ENCODE measurements at regions not wholly inside any gene's neighbourhood (a gene's known extent, or its start where the extent isn't known, plus 50 kb on each side); places are given as distances from the start of the nearest gene placed in this dataset.

DNA sequence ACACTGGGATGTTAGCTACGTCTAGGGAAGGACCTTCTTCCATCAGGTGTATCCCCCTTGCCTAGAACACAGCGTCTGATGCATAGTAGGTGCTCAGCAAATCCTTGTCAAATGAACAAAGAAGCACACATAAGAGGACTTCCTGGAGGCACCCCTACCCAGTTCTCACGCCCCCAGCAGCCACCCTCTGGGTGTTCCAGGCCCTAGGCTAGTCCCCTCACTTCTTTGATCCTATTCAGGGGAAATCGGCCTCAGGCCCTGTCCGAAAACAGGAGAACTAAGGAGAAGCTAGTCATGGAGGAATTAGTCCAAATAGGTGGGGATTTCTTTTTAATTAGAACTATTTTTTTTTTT is 84.7 kb upstream of the SIRPA start:
- Mint-ChIP-seq H3K36me3 (ENCODE audit: low read depth, unreplicated experiment) (no peaks in the 10 kb centered on the region), H3K27ac (ENCODE audit: unreplicated experiment) (no peak overlapping the region), H3K9me3 (ENCODE audit: unreplicated experiment) (no peaks in the 10 kb centered on the region), H3K4me1 (ENCODE audit: unreplicated experiment) (peaks cover 26% of the 10 kb centered on the region), H3K4me3 (ENCODE audit: unreplicated experiment) (no peak overlapping the region), H3K27me3 (ENCODE audit: unreplicated experiment) (peaks cover 6% of the 10 kb centered on the region)
- TF ChIP-seq, protein P1, sequence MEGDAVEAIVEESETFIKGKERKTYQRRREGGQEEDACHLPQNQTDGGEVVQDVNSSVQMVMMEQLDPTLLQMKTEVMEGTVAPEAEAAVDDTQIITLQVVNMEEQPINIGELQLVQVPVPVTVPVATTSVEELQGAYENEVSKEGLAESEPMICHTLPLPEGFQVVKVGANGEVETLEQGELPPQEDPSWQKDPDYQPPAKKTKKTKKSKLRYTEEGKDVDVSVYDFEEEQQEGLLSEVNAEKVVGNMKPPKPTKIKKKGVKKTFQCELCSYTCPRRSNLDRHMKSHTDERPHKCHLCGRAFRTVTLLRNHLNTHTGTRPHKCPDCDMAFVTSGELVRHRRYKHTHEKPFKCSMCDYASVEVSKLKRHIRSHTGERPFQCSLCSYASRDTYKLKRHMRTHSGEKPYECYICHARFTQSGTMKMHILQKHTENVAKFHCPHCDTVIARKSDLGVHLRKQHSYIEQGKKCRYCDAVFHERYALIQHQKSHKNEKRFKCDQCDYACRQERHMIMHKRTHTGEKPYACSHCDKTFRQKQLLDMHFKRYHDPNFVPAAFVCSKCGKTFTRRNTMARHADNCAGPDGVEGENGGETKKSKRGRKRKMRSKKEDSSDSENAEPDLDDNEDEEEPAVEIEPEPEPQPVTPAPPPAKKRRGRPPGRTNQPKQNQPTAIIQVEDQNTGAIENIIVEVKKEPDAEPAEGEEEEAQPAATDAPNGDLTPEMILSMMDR (IDR thresholded peaks at IDR 0.05; ENCODE audit: unreplicated experiment), result no peak
- no peak for DNase-seq (ENCODE audit: low spot score)

DNA sequence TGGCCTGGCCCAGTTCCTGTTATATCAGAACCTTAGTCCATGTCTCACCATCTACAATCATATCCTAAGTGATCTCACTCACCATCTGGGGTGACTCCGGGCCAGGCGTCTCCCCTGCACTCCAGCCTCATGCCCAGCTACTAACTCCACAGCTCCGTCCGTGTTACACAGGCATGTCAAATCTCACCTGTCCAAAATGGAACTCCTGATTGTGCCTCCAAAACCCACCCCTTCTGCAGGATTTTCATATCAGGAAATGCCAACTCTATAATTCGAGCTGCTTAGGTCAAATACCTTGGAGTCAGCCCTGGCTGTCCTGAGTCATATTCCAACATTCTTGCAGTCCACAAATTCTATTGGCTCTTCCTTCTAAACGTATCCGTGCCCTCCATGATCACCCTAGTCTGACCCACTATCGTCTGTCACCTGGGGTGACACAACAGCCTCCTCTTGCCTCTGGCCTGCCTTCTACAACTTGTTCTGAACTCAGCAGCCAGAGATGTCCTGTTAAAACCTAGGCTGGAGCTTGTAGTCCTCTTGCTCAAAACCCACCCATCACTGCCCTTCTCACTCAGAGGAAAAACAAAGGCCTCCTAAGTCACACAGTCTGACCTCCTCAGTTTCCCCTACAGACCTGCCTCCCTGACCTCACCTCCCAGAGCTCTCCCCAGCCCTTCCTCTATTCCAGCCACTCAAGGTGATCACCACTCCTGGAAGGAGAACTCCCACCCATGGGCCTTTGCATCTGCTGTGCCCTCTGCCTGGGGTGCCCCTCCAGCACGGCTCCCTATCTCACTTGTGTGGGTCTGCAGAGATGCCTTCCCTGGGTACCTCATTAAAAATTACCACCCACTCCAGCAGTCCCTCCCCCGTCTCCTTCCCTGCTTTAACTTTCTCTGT is 85.3 kb upstream of the SIRPA start:
- Mint-ChIP-seq H3K4me3 (ENCODE audit: unreplicated experiment) (peak overlapping the region; percentile 16), H3K27ac (ENCODE audit: unreplicated experiment) (peak overlapping the region; percentile 39), H3K4me1 (ENCODE audit: unreplicated experiment) (peaks cover 29% of the 10 kb centered on the region), H3K27me3 (ENCODE audit: unreplicated experiment) (peaks cover 8% of the 10 kb centered on the region), H3K36me3 (ENCODE audit: low read depth, unreplicated experiment) (no peaks in the 10 kb centered on the region), H3K9me3 (ENCODE audit: unreplicated experiment) (no peaks in the 10 kb centered on the region)
- no peak for DNase-seq (ENCODE audit: low spot score)
- TF ChIP-seq, protein P1 (IDR thresholded peaks at IDR 0.05; ENCODE audit: unreplicated experiment), result no peak

GRCh38 chr20:1809131-1809572 is 86.1 kb upstream of the SIRPA start:
- H3K9me3 Mint-ChIP-seq (ENCODE audit: unreplicated experiment), result no peaks in the 10 kb centered on the region
- peaks cover 13% of the 10 kb centered on the region for H3K27me3 Mint-ChIP-seq (ENCODE audit: unreplicated experiment)
- peaks cover 36% of the 10 kb centered on the region for H3K4me1 Mint-ChIP-seq (ENCODE audit: unreplicated experiment)
- H3K27ac Mint-ChIP-seq (ENCODE audit: unreplicated experiment), result no peak overlapping the region
- H3K4me3 Mint-ChIP-seq (ENCODE audit: unreplicated experiment), result no peak overlapping the region
- H3K36me3 Mint-ChIP-seq (ENCODE audit: low read depth, unreplicated experiment), result no peaks in the 10 kb centered on the region
- no peak for DNase-seq (ENCODE audit: low spot score)
- TF ChIP-seq, protein P1 (IDR thresholded peaks at IDR 0.05; ENCODE audit: unreplicated experiment), result no peak

DNA sequence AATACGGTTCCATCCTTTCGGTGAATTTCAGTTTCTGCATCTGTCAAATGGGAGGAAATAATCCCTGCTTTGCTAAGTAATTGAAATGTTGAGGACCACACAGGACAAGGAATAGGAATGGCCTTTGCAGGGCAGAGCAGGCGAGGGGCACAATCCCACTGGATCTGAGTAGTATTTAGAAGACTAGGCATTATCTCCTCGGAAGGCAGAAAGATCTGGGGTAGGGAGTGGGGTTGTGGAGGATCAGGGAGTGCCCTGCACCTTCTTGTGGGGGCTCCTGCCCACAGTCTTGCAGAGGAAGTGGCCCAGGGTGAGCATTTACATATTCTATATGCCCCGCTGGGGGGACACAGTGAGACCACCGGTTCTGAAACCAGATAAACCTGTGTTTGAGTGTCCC is 87.1 kb upstream of the SIRPA start:
- Mint-ChIP-seq H3K27ac (ENCODE audit: unreplicated experiment) (no peak overlapping the region), H3K36me3 (ENCODE audit: low read depth, unreplicated experiment) (no peaks in the 10 kb centered on the region), H3K27me3 (ENCODE audit: unreplicated experiment) (peaks cover 15% of the 10 kb centered on the region), H3K9me3 (ENCODE audit: unreplicated experiment) (no peaks in the 10 kb centered on the region), H3K4me3 (ENCODE audit: unreplicated experiment) (no peak overlapping the region), H3K4me1 (ENCODE audit: unreplicated experiment) (peaks cover 40% of the 10 kb centered on the region)
- DNase-seq (ENCODE audit: low spot score), result no peak
- TF ChIP-seq, protein P1 (IDR thresholded peaks at IDR 0.05; ENCODE audit: unreplicated experiment), result no peak

GRCh38 chr20:1807394-1807793 is 87.8 kb upstream of the SIRPA start:
- Mint-ChIP-seq H3K27ac (ENCODE audit: unreplicated experiment) (no peak overlapping the region), H3K4me1 (ENCODE audit: unreplicated experiment) (peaks cover 43% of the 10 kb centered on the region), H3K27me3 (ENCODE audit: unreplicated experiment) (peaks cover 15% of the 10 kb centered on the region), H3K9me3 (ENCODE audit: unreplicated experiment) (no peaks in the 10 kb centered on the region), H3K4me3 (ENCODE audit: unreplicated experiment) (no peak overlapping the region), H3K36me3 (ENCODE audit: low read depth, unreplicated experiment) (no peaks in the 10 kb centered on the region)
- TF ChIP-seq, protein P1 (IDR thresholded peaks at IDR 0.05; ENCODE audit: unreplicated experiment), result no peak
- DNase-seq (ENCODE audit: low spot score), result no peak

Measured in endothelial cell (in vitro differentiated cells).